Upper lobe of left lung (tissue), 6 donors: ENCODE measurements at regions not wholly inside any gene's neighbourhood (a gene's known extent, or its start where the extent isn't known, plus 50 kb on each side); places are given as distances from the start of the nearest gene placed in this dataset.

ENCODE experiments used
- ATAC-seq, 2 donors: fragments of 200-7000 bp; cut with Tn5 transposase; one replicate each; pipeline ENCODE4 v1.9.1; 2022; ENCODE audit warnings: mild to moderate bottlenecking in 2 of 2, moderate library complexity in 2 of 2; ENCODE audit not compliant: low FRiP score in 2 of 2
- DNase-seq, 2 donors: peaks; one replicate each; pipeline ENCODE4 v3.0.0-alpha.2; 2019 to 2020
- H3K27ac ChIP-seq, 4 donors: fragments of 200-600 bp; sonication (generic); one replicate each; pipeline ENCODE4 v1.5.1; 2016 to 2019
- H3K27me3 ChIP-seq, 4 donors: fragments of 200-600 bp; sonication (generic); one replicate each; pipeline ENCODE4 v1.5.1; 2017 to 2019
- H3K36me3 ChIP-seq, 4 donors: fragments of 200-600 bp; sonication (generic); one replicate each; pipeline ENCODE4 v1.5.1; 2016 to 2019
- H3K4me1 ChIP-seq, 4 donors: fragments of 200-600 bp; sonication (generic); one replicate each; pipeline ENCODE4 v1.5.1; 2018 to 2019
- H3K4me3 ChIP-seq, 4 donors: fragments of 200-600 bp; sonication (generic); one replicate each; pipeline ENCODE4 v1.5.1; 2017 to 2019; ENCODE audit warnings: mild to moderate bottlenecking in 2 of 4, moderate library complexity in 1 of 4
- H3K9me3 ChIP-seq, 4 donors: fragments of 200-600 bp; sonication (generic); one replicate each; pipeline ENCODE4 v1.5.1; 2018 to 2019
- CTCF ChIP-seq, 6 experiments: fragments of 450-650 bp in 4 of 6; fragments of 200-600 bp in 2 of 6; sonication (generic) in 2 of 6; IDR thresholded peaks; one replicate each; pipeline ENCODE4 v1.5.1; 2016 to 2019; ENCODE audit warnings: antibody characterized with exemption in 6 of 6
- EP300 ChIP-seq, 4 donors: sonication (generic); formaldehyde crosslinking; IDR thresholded peaks; one replicate each; pipeline ENCODE4 v1.5.1; 2017; ENCODE audit warnings: antibody characterized with exemption in 4 of 4, control low read depth in 2 of 4
- POLR2A ChIP-seq, 4 donors: fragments of 450-650 bp; IDR thresholded peaks; one replicate each; pipeline ENCODE4 v1.5.1; 2016 to 2017; ENCODE audit warnings: antibody characterized with exemption in 4 of 4, mild to moderate bottlenecking in 2 of 4
- POLR2AphosphoS5 ChIP-seq, 2 donors: sonication (generic); formaldehyde crosslinking; IDR thresholded peaks; one replicate each; pipeline ENCODE4 v1.5.1; 2017; ENCODE audit warnings: antibody characterized with exemption in 2 of 2
- WGBS, 2 donors: methylation state at CpG; one replicate each; pipeline ENCODE4 v1.1.5; 2017 to 2018; 5-methylcytosine and 5-hydroxymethylcytosine counted together
- donor health status: DM: no; HTN: no; CAD: no; lungs with moderate emphysema.
- donor health status: DM: no; HTN: yes; CAD: no; lungs with severe emphysema.

DNA sequence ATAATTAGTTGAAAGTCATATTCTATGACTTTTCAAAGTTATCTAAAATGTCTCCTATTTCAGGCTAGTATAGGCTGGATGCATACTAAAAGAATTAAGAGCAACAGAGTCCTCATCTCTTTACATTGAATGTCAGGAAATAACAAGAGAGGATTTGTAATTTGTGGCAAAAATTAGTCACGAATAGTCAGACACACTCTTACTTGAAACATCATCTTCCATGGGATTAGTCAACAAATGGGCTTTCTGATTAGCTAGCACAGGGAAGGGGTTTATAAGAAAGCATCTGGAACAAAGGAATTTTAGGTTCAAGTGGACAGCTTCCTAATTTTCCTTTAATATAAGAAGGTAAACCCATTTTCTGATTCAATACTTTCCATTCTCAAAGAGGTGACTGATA lies 330.3 kb upstream of the MEX3C start:
- no peaks in the 10 kb centered on the region for H3K27me3 ChIP-seq
- H3K9me3 ChIP-seq = no peaks in the 10 kb centered on the region
- no peak overlapping the region for H3K4me3 ChIP-seq
- H3K36me3 ChIP-seq = no peaks in the 10 kb centered on the region
- TF ChIP-seq CTCF (IDR thresholded peaks at IDR 0.05) (no peak), EP300 (IDR thresholded peaks at IDR 0.05) (no peak), POLR2AphosphoS5 (IDR thresholded peaks at IDR 0.05) (no peak), POLR2A (IDR thresholded peaks at IDR 0.05) (no peak)
- no peak for ATAC-seq
- no peaks in the 10 kb centered on the region for H3K4me1 ChIP-seq
- H3K27ac ChIP-seq = no peak overlapping the region
- DNase-seq = no peak
- 80 to 84% methylated on average over 1 of the region's 1 CpG for WGBS, 2 donors

GRCh38 chr18:51531501-51531900 lies 334.0 kb upstream of the MEX3C start:
- H3K27me3 ChIP-seq = no peaks in the 10 kb centered on the region
- 78 to 86% methylated on average over 5 of the region's 5 CpGs for WGBS, 2 donors
- H3K9me3 ChIP-seq = no peaks in the 10 kb centered on the region
- no peak for TF ChIP-seq EP300 (IDR thresholded peaks at IDR 0.05)
- TF ChIP-seq POLR2AphosphoS5 (IDR thresholded peaks at IDR 0.05) = no peak
- TF ChIP-seq CTCF (IDR thresholded peaks at IDR 0.05) = no peak
- no peak for TF ChIP-seq POLR2A (IDR thresholded peaks at IDR 0.05)
- ATAC-seq = no peak
- H3K36me3 ChIP-seq = no peaks in the 10 kb centered on the region
- H3K27ac ChIP-seq = no peak overlapping the region
- H3K4me1 ChIP-seq = no peaks in the 10 kb centered on the region
- no peak overlapping the region for H3K4me3 ChIP-seq
- no peak for DNase-seq

- no peaks in the 10 kb centered on the region for H3K9me3 ChIP-seq
- WGBS, 2 donors = 6 to 11% methylated on average over 6 of the region's 6 CpGs
- TF ChIP-seq EP300 (IDR thresholded peaks at IDR 0.05) = no peak
- no peak for TF ChIP-seq CTCF (IDR thresholded peaks at IDR 0.05)
- no peak for TF ChIP-seq POLR2AphosphoS5 (IDR thresholded peaks at IDR 0.05)
- TF ChIP-seq POLR2A (IDR thresholded peaks at IDR 0.05) = no peak
- H3K4me1 ChIP-seq = no peaks in the 10 kb centered on the region
- no peaks in the 10 kb centered on the region for H3K27me3 ChIP-seq
- H3K27ac ChIP-seq = no peak overlapping the region
- H3K4me3 ChIP-seq = no peak overlapping the region
- DNase-seq (peak in 1 of 2 donors; percentile 35), ATAC-seq (peak in 1 of 2 donors; percentile 62)
- no peaks in the 10 kb centered on the region for H3K36me3 ChIP-seq
Measured at GRCh38 chr18:51537487-51537886, 340.0 kb upstream of the MEX3C start.

DNA sequence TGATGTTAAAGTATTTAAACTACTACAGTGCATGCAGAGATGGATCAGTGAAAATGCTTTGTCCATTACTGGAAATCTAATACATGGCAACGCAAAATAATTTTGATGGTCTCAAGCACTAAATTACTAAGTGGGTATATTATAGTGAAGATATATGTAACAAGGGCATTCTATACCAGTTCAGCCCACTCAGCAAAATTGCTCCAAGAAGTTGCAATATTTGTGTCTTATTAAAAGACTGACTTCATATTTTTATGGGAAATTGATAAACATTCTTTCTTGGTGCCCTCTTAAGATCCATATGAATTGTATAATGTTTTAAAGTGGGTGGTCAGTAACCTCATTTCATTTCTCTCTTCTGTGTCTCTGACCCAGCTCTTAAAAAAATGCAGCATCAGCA lies 343.1 kb upstream of the MEX3C start:
- ATAC-seq (no peak), DNase-seq (no peak)
- Histone ChIP-seq H3K9me3 (no peaks in the 10 kb centered on the region), H3K27ac (no peak overlapping the region), H3K4me1 (no peaks in the 10 kb centered on the region), H3K27me3 (no peaks in the 10 kb centered on the region), H3K4me3 (no peak overlapping the region), H3K36me3 (no peaks in the 10 kb centered on the region)
- TF ChIP-seq POLR2AphosphoS5 (IDR thresholded peaks at IDR 0.05) = no peak
- TF ChIP-seq EP300 (IDR thresholded peaks at IDR 0.05) = no peak
- 94 to 96% methylated on average over 1 of the region's 1 CpG for WGBS, 2 donors

DNA sequence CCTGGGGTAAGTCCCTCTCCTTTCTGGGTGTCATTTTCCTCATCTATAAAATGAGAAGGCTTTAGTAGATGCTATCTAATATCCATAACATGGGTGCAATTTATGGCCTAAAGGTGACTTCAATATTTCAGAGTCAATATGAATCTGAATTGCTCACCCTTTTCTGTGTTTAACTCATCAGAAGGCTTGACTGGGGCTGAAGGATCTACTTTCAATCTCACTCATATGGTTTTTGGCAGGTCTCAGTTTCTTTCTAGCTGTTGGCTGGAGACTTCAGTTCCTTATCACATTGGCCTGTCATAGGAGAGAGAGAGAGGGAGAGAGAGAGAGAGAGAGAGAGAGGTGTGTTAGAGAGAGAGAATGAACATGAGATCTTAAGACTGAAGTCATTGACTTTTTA lies 343.7 kb upstream of the MEX3C start:
- DNase-seq = no peak
- no peaks in the 10 kb centered on the region for H3K36me3 ChIP-seq
- no peaks in the 10 kb centered on the region for H3K9me3 ChIP-seq
- H3K27me3 ChIP-seq = no peaks in the 10 kb centered on the region
- no peak for TF ChIP-seq CTCF (IDR thresholded peaks at IDR 0.05)
- TF ChIP-seq EP300 (IDR thresholded peaks at IDR 0.05) = no peak
- TF ChIP-seq POLR2AphosphoS5 (IDR thresholded peaks at IDR 0.05) = no peak
- no peaks in the 10 kb centered on the region for H3K4me1 ChIP-seq
- H3K27ac ChIP-seq = no peak overlapping the region
- no peak for ATAC-seq
- H3K4me3 ChIP-seq = no peak overlapping the region
